ENCODE measurements at regions not wholly inside any gene's neighbourhood (a gene's known extent, or its start where the extent isn't known, plus 50 kb on each side); places are given as distances from the start of the nearest gene placed in this dataset.

DNA sequence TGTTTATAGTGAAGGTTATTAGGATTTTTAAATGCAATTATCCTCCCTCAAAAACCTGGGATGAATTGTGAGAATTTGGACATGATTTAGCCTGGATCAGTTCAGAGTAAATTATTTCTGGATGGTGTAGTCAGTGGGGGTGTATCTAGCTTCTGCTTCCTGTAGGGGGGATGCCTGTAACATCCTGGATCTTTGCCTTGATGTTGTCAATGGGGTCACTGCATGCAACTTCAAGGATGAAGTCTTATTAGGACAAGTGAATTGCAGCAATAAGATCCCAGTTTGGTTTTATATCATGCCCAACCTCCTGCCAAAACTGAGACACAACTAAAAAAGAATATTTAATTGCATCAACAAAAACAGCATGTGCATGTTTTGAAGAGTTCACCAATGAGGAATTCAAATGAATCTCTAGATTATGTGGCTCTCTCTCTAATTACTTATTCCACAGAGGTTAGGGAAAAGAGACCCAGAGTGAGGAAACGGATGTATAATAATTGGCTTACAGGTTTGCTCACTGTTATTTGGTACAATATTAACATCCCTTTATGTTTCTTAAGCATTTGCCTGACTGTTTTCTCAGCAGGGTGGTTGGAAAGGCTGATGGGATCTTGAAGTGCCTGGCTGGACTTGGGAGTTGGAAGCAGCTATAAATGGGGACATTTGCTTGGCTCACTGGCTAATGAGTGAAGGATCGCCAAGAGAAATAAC, 159.8 kb downstream of the HS3ST3B1 start:
- ChIA-PET POLR2A (no interaction called here), CTCF (no interaction called here), RAD21 (ENCODE audit: low non-redundant PET in 1 of 2, low total read pairs in 2 of 2, uncharacterized antibody in 2 of 2, unreplicated experiment in 2 of 2) (no interaction called here)
- intact Hi-C loops (cut with micrococcal nuclease): no loop called here
- ATAC-seq (no peak), DNase-seq (ENCODE audit: low read depth, low spot score) (no peak)
- Histone ChIP-seq H3K9ac (ENCODE audit: low read length) (no peak overlapping the region), H3K36me3 (ENCODE audit: control insufficient read depth in 1 of 2, insufficient read depth in 2 of 2, low read length in 2 of 2) (no peaks in the 10 kb centered on the region), H3K9me3 (ENCODE audit: control insufficient read depth in 1 of 2, insufficient read depth in 1 of 2, low read depth in 1 of 2, low read length in 2 of 2) (peaks cover 0 to 8% of the 10 kb centered on the region in 2 experiments; a peak in 1 of 4 replicates), H3K4me3 (replicated peaks in 1 of 2; ENCODE audit: low read depth in 1 of 2, low read length in 2 of 2) (no peak overlapping the region), H3K27me3 (ENCODE audit: insufficient read depth, low read length) (no peaks in the 10 kb centered on the region), H3K9me2 (ENCODE audit: insufficient read depth) (no peaks in the 10 kb centered on the region), H3K4me2 (ENCODE audit: low read length) (no peak overlapping the region), H3K4me1 (ENCODE audit: control insufficient read depth in 1 of 2, insufficient read depth in 2 of 2, low read length in 2 of 2) (no peaks in the 10 kb centered on the region), H4K20me1 (ENCODE audit: insufficient read depth) (no peaks in the 10 kb centered on the region), H3K27ac (ENCODE audit: low read depth, low read length) (no peak overlapping the region), H3K79me2 (ENCODE audit: insufficient read depth, low read length) (no peaks in the 10 kb centered on the region), H2AFZ (ENCODE audit: low read depth, low read length, poor library complexity, severe bottlenecking) (no peak overlapping the region)
- BruUV-seq (replicated peaks): no TSS peak
- no peak for TF ChIP-seq YY1 (IDR thresholded peaks at IDR 0.05; ENCODE audit: extremely low read depth, insufficient replicate concordance, low read depth, low read length)

DNA sequence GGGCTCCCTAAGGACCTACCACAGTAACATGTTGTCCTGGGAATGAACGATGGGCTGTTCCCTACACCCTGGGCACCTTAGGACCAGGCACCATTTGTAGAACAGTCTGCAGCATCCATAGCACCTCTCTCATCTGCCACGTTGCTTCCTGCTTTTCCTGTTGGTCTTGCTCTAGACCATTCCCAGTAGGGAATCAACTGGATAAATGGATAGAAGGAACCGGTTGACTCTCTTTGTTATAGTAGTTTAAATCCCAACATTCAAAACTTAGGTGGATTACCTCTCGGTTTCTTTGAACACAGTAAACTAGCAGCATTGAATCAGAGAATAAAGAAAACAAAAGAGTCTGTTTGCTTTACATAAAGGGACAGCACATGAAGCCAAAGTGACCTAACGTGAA, 159.1 kb downstream of the HS3ST3B1 start:
- no peak overlapping the region for H3K27ac ChIP-seq (ENCODE audit: low read depth, low read length)
- no peak overlapping the region for H3K9ac ChIP-seq (ENCODE audit: low read length)
- H3K4me2 ChIP-seq (ENCODE audit: low read length): no peak overlapping the region
- H3K9me2 ChIP-seq (ENCODE audit: insufficient read depth): no peaks in the 10 kb centered on the region
- H3K27me3 ChIP-seq (ENCODE audit: insufficient read depth, low read length): no peaks in the 10 kb centered on the region
- ChIA-PET CTCF (no interaction called here), RAD21 (ENCODE audit: low non-redundant PET in 1 of 2, low total read pairs in 2 of 2, uncharacterized antibody in 2 of 2, unreplicated experiment in 2 of 2) (no interaction called here), POLR2A (no interaction called here)
- no peaks in the 10 kb centered on the region for H3K4me1 ChIP-seq (ENCODE audit: control insufficient read depth in 1 of 2, insufficient read depth in 2 of 2, low read length in 2 of 2)
- DNase-seq (ENCODE audit: low read depth, low spot score) (no peak), ATAC-seq (no peak)
- H3K4me3 ChIP-seq (replicated peaks in 1 of 2; ENCODE audit: low read depth in 1 of 2, low read length in 2 of 2): no peak overlapping the region
- intact Hi-C loops (cut with micrococcal nuclease): no loop called here
- no peaks in the 10 kb centered on the region for H3K36me3 ChIP-seq (ENCODE audit: control insufficient read depth in 1 of 2, insufficient read depth in 2 of 2, low read length in 2 of 2)
- H3K79me2 ChIP-seq (ENCODE audit: insufficient read depth, low read length): no peaks in the 10 kb centered on the region
- no peaks in the 10 kb centered on the region for H4K20me1 ChIP-seq (ENCODE audit: insufficient read depth)
- BruUV-seq (replicated peaks): no TSS peak
- H2AFZ ChIP-seq (ENCODE audit: low read depth, low read length, poor library complexity, severe bottlenecking): no peak overlapping the region
- H3K9me3 ChIP-seq (ENCODE audit: control insufficient read depth in 1 of 2, insufficient read depth in 1 of 2, low read depth in 1 of 2, low read length in 2 of 2): peaks cover 0 to 8% of the 10 kb centered on the region in 2 experiments; a peak in 1 of 4 replicates
- TF ChIP-seq CBX3 (IDR thresholded peaks at IDR 0.05; ENCODE audit: low read depth) (no peak), EZH2phosphoT487 (IDR thresholded peaks at IDR 0.05; ENCODE audit: borderline replicate concordance) (no peak), SRF (IDR thresholded peaks at IDR 0.05; ENCODE audit: low read depth) (no peak), TCF7L2 (IDR thresholded peaks at IDR 0.05; ENCODE audit: borderline replicate concordance, extremely low read depth, insufficient read depth, insufficient read length) (no peak), POLR2AphosphoS5 (IDR thresholded peaks at IDR 0.05; ENCODE audit: low read depth, low read length) (no peak), ZNF274 (IDR thresholded peaks at IDR 0.05; ENCODE audit: low read depth, low read length) (no peak), CEBPB (IDR thresholded peaks at IDR 0.05; ENCODE audit: low read depth) (no peak), YY1 (IDR thresholded peaks at IDR 0.05; ENCODE audit: extremely low read depth, insufficient replicate concordance, low read depth, low read length) (no peak), FOSL1 (IDR thresholded peaks at IDR 0.05; ENCODE audit: low read depth) (no peak), JUND (IDR thresholded peaks at IDR 0.05) (no peak), RAD21 (IDR thresholded peaks at IDR 0.05; ENCODE audit: low read depth) (no peak), SIN3A (IDR thresholded peaks at IDR 0.05; ENCODE audit: low read depth) (no peak)
- TF ChIP-seq, protein P1, sequence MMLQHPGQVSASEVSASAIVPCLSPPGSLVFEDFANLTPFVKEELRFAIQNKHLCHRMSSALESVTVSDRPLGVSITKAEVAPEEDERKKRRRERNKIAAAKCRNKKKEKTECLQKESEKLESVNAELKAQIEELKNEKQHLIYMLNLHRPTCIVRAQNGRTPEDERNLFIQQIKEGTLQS (IDR thresholded peaks at IDR 0.05): no peak
- TF ChIP-seq, protein P2, sequence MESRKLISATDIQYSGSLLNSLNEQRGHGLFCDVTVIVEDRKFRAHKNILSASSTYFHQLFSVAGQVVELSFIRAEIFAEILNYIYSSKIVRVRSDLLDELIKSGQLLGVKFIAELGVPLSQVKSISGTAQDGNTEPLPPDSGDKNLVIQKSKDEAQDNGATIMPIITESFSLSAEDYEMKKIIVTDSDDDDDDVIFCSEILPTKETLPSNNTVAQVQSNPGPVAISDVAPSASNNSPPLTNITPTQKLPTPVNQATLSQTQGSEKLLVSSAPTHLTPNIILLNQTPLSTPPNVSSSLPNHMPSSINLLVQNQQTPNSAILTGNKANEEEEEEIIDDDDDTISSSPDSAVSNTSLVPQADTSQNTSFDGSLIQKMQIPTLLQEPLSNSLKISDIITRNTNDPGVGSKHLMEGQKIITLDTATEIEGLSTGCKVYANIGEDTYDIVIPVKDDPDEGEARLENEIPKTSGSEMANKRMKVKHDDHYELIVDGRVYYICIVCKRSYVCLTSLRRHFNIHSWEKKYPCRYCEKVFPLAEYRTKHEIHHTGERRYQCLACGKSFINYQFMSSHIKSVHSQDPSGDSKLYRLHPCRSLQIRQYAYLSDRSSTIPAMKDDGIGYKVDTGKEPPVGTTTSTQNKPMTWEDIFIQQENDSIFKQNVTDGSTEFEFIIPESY (IDR thresholded peaks at IDR 0.05; ENCODE audit: extremely low read depth, insufficient replicate concordance, low read length): no peak
- TF ChIP-seq, protein P3, sequence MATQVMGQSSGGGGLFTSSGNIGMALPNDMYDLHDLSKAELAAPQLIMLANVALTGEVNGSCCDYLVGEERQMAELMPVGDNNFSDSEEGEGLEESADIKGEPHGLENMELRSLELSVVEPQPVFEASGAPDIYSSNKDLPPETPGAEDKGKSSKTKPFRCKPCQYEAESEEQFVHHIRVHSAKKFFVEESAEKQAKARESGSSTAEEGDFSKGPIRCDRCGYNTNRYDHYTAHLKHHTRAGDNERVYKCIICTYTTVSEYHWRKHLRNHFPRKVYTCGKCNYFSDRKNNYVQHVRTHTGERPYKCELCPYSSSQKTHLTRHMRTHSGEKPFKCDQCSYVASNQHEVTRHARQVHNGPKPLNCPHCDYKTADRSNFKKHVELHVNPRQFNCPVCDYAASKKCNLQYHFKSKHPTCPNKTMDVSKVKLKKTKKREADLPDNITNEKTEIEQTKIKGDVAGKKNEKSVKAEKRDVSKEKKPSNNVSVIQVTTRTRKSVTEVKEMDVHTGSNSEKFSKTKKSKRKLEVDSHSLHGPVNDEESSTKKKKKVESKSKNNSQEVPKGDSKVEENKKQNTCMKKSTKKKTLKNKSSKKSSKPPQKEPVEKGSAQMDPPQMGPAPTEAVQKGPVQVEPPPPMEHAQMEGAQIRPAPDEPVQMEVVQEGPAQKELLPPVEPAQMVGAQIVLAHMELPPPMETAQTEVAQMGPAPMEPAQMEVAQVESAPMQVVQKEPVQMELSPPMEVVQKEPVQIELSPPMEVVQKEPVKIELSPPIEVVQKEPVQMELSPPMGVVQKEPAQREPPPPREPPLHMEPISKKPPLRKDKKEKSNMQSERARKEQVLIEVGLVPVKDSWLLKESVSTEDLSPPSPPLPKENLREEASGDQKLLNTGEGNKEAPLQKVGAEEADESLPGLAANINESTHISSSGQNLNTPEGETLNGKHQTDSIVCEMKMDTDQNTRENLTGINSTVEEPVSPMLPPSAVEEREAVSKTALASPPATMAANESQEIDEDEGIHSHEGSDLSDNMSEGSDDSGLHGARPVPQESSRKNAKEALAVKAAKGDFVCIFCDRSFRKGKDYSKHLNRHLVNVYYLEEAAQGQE (IDR thresholded peaks at IDR 0.05; ENCODE audit: low read depth): no peak
